ENCODE measurements at regions not wholly inside any gene's neighbourhood (a gene's known extent, or its start where the extent isn't known, plus 50 kb on each side); places are given as distances from the start of the nearest gene placed in this dataset.

DNA sequence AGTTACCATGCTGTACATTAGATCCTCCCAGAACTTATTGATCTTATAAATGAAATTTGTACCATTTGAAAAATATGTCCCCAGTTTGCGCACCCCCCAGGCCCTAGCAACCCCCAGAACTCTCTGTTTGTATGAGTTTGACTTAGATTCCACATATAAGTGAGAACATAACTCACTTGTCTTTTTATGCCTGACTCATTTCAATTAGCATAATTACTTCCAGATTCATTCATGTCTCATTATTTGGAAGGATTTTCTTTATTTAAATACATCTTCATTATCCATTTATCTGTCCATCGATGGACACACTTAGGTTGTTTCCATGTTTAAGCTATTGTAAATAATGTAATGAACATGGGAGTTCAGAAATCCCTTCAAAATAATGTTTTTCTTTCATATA is 705.9 kb downstream of the CCDC85A start:
- Histone ChIP-seq H3K9me3 (replicated peaks; ENCODE audit: insufficient read depth, low read length) (no peaks in the 10 kb centered on the region), H3K27me3 (replicated peaks; ENCODE audit: insufficient read depth, low read length) (no peaks in the 10 kb centered on the region), H3K4me3 (ENCODE audit: low read length) (no peak overlapping the region), H2AFZ (ENCODE audit: low read length) (no peak overlapping the region), H3K9ac (ENCODE audit: low read length) (no peak overlapping the region), H3K4me2 (ENCODE audit: low read depth, low read length) (no peak overlapping the region), H3F3A (ENCODE audit: insufficient read depth, low read length) (no peaks in the 10 kb centered on the region), H4K20me1 (ENCODE audit: insufficient read depth, low read length) (no peaks in the 10 kb centered on the region), H3K9me2 (replicated peaks; ENCODE audit: insufficient read depth, low read length) (no peaks in the 10 kb centered on the region), H3K79me2 (ENCODE audit: low read length) (no peaks in the 10 kb centered on the region), H3K4me1 (ENCODE audit: low read length) (no peaks in the 10 kb centered on the region), H3K27ac (ENCODE audit: low read length) (no peak overlapping the region), H3K36me3 (replicated peaks; ENCODE audit: insufficient read depth, low read length) (no peaks in the 10 kb centered on the region)
- no peak for TF ChIP-seq EZH2phosphoT487 (IDR thresholded peaks at IDR 0.05; ENCODE audit: low read length)
- TF ChIP-seq, protein P1, sequence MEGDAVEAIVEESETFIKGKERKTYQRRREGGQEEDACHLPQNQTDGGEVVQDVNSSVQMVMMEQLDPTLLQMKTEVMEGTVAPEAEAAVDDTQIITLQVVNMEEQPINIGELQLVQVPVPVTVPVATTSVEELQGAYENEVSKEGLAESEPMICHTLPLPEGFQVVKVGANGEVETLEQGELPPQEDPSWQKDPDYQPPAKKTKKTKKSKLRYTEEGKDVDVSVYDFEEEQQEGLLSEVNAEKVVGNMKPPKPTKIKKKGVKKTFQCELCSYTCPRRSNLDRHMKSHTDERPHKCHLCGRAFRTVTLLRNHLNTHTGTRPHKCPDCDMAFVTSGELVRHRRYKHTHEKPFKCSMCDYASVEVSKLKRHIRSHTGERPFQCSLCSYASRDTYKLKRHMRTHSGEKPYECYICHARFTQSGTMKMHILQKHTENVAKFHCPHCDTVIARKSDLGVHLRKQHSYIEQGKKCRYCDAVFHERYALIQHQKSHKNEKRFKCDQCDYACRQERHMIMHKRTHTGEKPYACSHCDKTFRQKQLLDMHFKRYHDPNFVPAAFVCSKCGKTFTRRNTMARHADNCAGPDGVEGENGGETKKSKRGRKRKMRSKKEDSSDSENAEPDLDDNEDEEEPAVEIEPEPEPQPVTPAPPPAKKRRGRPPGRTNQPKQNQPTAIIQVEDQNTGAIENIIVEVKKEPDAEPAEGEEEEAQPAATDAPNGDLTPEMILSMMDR (IDR thresholded peaks at IDR 0.05; ENCODE audit: low read length): no peak
- TF ChIP-seq EZH2 (optimal IDR thresholded peaks at IDR 0.05; ENCODE audit: low read depth, low read length): no peak
- DNase-seq: no peak

DNA sequence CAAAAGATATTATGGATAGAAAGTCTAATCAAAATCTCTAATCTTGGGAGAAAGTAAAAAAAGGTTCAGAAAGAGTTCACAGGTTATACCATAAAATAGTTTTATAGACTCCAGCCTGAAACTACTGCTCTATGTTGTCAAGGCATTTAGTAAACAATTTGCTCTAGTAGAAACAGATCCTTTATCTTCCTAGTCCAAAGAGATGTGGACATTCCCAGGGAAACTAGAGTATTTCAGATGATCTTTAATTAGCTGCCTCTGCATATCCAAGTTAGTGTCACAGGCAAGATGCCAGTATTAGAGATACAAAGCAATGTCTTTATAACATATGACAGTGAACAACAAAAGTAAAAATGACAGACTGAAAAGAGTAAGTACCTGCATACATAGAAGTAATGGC is 708.6 kb downstream of the CCDC85A start:
- H4K20me1 ChIP-seq (ENCODE audit: insufficient read depth, low read length): no peaks in the 10 kb centered on the region
- no peak overlapping the region for H3K9ac ChIP-seq (ENCODE audit: low read length)
- no peaks in the 10 kb centered on the region for H3F3A ChIP-seq (ENCODE audit: insufficient read depth, low read length)
- H3K4me3 ChIP-seq (ENCODE audit: low read length): no peak overlapping the region
- no peak overlapping the region for H3K4me2 ChIP-seq (ENCODE audit: low read depth, low read length)
- H3K27ac ChIP-seq (ENCODE audit: low read length): no peak overlapping the region
- no peaks in the 10 kb centered on the region for H3K4me1 ChIP-seq (ENCODE audit: low read length)
- no peaks in the 10 kb centered on the region for H3K36me3 ChIP-seq (replicated peaks; ENCODE audit: insufficient read depth, low read length)
- no peaks in the 10 kb centered on the region for H3K9me2 ChIP-seq (replicated peaks; ENCODE audit: insufficient read depth, low read length)
- no peaks in the 10 kb centered on the region for H3K9me3 ChIP-seq (replicated peaks; ENCODE audit: insufficient read depth, low read length)
- TF ChIP-seq EZH2phosphoT487 (IDR thresholded peaks at IDR 0.05; ENCODE audit: low read length) (no peak), EZH2 (optimal IDR thresholded peaks at IDR 0.05; ENCODE audit: low read depth, low read length) (no peak)
- H3K27me3 ChIP-seq (replicated peaks; ENCODE audit: insufficient read depth, low read length): no peaks in the 10 kb centered on the region
- DNase-seq: no peak
- no peaks in the 10 kb centered on the region for H3K79me2 ChIP-seq (ENCODE audit: low read length)
- no peak overlapping the region for H2AFZ ChIP-seq (ENCODE audit: low read length)

DNA sequence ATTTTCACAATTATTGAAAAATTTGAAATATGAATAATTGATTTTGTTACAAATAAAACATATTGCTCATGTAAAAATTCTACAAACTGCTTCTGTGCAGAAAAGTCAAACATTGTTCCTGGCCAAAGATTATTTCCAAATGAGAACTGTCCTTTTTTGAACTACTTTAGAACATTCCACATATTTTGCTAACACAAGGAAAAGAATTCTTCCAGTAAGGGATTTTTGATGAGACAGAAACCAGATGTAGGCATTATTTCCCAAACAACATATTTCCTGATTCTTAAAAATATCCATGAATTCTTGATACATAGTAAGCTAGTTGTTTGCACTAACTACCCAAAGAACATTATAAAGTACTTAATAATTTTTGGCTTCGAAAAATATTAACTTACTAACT is 715.2 kb downstream of the CCDC85A start:
- Histone ChIP-seq H4K20me1 (ENCODE audit: insufficient read depth, low read length) (no peaks in the 10 kb centered on the region), H3K9ac (ENCODE audit: low read length) (no peak overlapping the region), H3K79me2 (ENCODE audit: low read length) (no peaks in the 10 kb centered on the region), H3K4me2 (ENCODE audit: low read depth, low read length) (no peak overlapping the region), H3K27me3 (replicated peaks; ENCODE audit: insufficient read depth, low read length) (no peaks in the 10 kb centered on the region), H3K9me2 (replicated peaks; ENCODE audit: insufficient read depth, low read length) (no peaks in the 10 kb centered on the region), H3K4me1 (ENCODE audit: low read length) (no peaks in the 10 kb centered on the region), H3K27ac (ENCODE audit: low read length) (no peak overlapping the region), H3K9me3 (replicated peaks; ENCODE audit: insufficient read depth, low read length) (no peaks in the 10 kb centered on the region), H2AFZ (ENCODE audit: low read length) (no peak overlapping the region), H3K4me3 (ENCODE audit: low read length) (no peak overlapping the region), H3K36me3 (replicated peaks; ENCODE audit: insufficient read depth, low read length) (no peaks in the 10 kb centered on the region), H3F3A (ENCODE audit: insufficient read depth, low read length) (no peaks in the 10 kb centered on the region)
- no peak for DNase-seq
- no peak for TF ChIP-seq EZH2phosphoT487 (IDR thresholded peaks at IDR 0.05; ENCODE audit: low read length)
- TF ChIP-seq, protein P1 (IDR thresholded peaks at IDR 0.05; ENCODE audit: low read length): no peak
- no peak for TF ChIP-seq EZH2 (optimal IDR thresholded peaks at IDR 0.05; ENCODE audit: low read depth, low read length)

DNA sequence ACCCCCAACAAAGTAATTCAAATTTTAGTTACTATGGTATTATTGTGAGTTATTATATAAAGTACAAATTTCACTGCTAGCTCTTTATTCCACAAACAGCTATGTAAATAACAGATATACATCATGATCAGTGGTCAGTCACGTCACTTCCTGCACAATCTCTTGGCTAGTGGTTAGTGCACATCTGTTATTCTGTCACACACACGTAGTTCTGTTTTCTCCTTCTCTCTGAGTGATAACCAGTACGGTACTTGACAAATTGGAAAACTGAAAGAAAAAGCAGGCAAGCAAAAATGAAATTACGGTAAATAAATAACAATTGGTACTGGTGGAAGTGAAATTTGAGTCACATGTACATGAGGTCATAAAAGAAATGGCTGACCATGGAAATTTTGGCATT is 728.7 kb downstream of the CCDC85A start:
- no peak overlapping the region for H3K27ac ChIP-seq (ENCODE audit: low read length)
- H4K20me1 ChIP-seq (ENCODE audit: insufficient read depth, low read length): no peaks in the 10 kb centered on the region
- H3K79me2 ChIP-seq (ENCODE audit: low read length): no peaks in the 10 kb centered on the region
- H3K4me2 ChIP-seq (ENCODE audit: low read depth, low read length): no peak overlapping the region
- no peaks in the 10 kb centered on the region for H3K9me3 ChIP-seq (replicated peaks; ENCODE audit: insufficient read depth, low read length)
- no peak overlapping the region for H3K4me3 ChIP-seq (ENCODE audit: low read length)
- no peak for DNase-seq
- H3K9ac ChIP-seq (ENCODE audit: low read length): no peak overlapping the region
- H3K9me2 ChIP-seq (replicated peaks; ENCODE audit: insufficient read depth, low read length): no peaks in the 10 kb centered on the region
- H2AFZ ChIP-seq (ENCODE audit: low read length): 0 out of 2 replicates have a peak overlapping the region, but pooled peaks have one; percentile 4
- no peaks in the 10 kb centered on the region for H3K27me3 ChIP-seq (replicated peaks; ENCODE audit: insufficient read depth, low read length)
- H3K4me1 ChIP-seq (ENCODE audit: low read length): no peaks in the 10 kb centered on the region
- H3K36me3 ChIP-seq (replicated peaks; ENCODE audit: insufficient read depth, low read length): no peaks in the 10 kb centered on the region
- no peak for TF ChIP-seq EZH2 (optimal IDR thresholded peaks at IDR 0.05; ENCODE audit: low read depth, low read length)
- no peak for TF ChIP-seq EZH2phosphoT487 (IDR thresholded peaks at IDR 0.05; ENCODE audit: low read length)
- TF ChIP-seq, protein P1 (IDR thresholded peaks at IDR 0.05; ENCODE audit: low read length): no peak
- H3F3A ChIP-seq (ENCODE audit: insufficient read depth, low read length): no peaks in the 10 kb centered on the region
